ENCODE measurements at regions not wholly inside any gene's neighbourhood (a gene's known extent, or its start where the extent isn't known, plus 50 kb on each side); places are given as distances from the start of the nearest gene placed in this dataset.
"Not testable (repeated sequence)": the region's sequence is repeated elsewhere in the genome, so short reads cannot be mapped to it uniquely, and the experiment has no call there.

DNA sequence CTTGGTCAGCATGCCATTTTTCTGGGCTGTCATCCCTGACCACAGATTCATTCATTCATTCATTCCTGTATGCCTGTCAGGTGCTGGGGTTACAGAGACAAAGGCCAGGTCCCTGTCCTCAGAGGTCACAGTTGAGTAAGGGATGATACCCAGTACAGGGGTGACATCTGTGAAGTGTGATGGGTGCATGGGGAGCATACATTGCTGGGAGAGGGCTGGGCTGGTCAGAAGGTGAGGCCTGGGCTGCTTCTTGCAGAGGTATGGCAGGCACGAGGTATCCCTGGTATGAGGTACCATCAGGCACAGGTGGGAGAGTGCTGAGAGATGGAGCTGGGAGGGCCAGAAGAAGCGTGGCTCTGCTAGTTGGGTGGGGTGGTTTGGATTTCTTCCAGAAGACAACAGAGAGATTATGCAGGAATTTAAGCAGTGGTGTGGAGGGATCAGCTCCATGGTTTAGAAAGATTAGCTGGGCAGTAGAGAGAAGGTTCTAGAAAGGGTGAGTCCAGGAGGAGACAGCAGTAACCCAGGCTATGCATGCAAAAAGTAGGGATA lies 181.9 kb upstream of the HAAO start:
- DNase-seq = no peak

- no peak for DNase-seq
Measured at GRCh38 chr2:42973726-42974125, 181.3 kb upstream of the HAAO start.

DNA sequence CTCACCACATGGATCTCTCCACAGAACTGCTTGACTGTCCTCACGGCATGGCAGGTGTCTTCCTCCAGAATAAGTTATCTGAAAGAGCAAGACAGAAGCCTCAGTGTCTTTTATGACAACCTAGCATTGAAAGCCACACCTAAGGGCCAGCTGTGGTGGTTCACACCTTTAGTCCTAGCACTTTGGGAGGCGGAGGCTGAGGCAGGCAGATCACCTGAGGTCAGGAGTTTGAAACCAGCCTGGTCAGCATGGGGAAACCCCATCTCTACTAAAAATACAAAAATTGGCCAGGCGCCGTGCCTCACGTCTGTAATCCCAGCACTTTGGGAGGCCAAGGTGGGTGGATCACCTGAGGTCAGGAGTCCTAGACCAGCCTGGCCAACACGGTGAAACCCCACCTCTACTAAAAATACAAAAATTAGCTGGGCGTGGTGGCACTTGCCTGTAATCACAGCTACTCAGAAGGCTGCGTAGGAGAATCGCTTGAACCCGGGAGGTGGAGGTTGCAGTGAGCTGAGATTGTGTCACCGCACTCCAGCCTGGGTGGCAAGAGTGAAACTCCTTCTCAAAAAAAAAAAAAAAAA lies 180.6 kb upstream of the HAAO start:
- DNase-seq = not testable (repeated sequence)

DNA sequence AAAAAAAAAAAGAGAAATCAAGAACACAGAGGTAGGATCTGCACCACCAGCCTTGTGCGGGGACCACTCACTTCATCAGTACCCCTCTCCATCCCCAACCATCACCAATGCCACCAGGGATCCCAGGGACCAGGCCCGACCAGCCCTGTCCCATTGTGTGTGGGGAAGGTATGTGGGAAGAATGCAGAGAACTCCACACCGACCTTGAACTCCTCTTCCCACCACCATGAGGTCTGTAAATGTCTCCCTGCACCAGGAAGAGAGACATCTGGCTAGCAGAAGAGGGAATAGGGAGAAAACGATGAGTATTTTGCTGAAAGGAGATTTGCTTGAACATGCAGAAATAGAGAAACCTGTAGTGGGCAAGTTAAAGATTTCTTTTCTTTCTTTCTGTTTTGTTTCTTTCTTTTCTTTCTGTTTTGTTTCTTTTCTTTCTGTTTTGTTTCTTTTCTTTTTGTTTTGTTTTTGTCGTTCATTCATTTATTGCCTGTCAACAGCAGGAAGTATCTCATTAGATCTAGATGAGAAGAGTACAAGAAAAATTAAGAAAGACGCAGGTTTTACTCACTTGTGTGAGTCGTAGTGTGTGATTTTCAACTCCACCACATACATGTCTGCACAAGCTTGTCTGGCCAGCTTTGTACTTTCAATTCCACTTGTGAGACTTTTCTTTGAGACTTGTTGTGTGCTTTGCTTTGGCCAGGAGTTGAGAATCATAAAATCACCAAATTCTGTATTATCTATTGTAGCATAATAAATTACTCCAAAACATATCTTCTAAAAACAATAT lies 179.8 kb upstream of the HAAO start:
- no peak for DNase-seq

DNA sequence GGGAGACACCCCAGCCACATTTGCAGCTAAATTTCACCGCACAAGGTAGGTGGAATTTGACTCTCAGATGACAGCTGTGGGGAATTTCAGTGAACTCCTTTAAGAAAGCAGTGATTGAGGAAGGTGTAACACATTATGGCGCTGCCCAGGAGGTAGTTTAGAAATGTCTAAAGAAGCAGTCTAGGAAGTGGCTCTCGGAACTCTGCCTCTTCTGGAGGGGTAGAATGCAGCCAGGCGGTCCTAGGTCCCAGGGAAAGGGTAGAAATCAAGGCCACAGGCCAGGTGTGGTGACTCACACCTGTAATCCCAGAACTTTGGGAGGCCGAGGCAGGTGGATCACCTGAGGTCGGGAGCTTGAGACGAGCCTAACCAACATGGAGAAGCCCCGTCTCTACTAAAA lies 179.0 kb upstream of the HAAO start:
- no peak for DNase-seq

GRCh38 chr2:42970151-42970550 lies 177.8 kb upstream of the HAAO start:
- DNase-seq = no peak

- no peak for DNase-seq
Measured at GRCh38 chr2:42969231-42970150, 177.1 kb upstream of the HAAO start.

- peak; percentile 97 for DNase-seq
Measured at GRCh38 chr2:42967959-42968674, 175.7 kb upstream of the HAAO start.

DNA sequence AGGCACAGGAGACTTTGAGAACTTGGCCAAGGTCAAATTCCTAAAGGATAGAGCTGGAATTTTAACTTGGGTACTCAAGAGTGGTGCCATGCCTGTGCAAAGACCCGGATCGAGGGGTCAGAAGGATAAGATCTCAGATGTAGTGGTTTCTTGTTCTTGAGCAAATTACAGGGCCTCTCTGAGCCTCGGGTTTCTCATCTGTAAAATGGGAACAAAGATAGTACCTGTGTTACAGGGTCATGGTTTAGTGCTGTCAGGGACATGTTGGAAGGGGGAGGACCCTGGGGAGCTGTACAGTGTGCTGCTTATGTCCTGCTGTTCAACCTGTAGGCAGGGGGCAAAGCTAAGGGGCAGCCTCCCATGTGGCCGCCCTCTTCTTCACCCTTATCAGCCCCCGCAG lies 173.5 kb upstream of the HAAO start:
- DNase-seq = no peak

DNA sequence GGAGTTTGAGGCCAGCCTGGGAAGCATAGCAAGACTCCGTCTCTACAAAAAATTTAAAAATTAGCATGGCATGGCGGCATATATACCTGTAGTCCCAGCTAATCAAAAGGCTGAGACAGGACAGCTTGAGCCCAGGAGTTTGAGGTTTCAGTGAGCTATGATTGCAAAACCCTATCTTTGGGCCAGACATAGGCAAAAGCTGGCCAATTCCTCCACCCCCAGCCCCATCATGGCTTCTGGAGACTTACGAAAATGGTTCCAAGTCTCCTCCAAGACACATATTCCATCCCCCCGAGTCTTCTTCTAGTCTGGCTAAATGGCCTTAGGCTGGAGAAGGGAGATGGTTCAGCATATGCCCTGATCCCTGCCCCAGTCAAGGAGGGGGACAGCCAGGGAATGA lies 172.8 kb upstream of the HAAO start:
- DNase-seq = no peak

- peak; percentile 71 for DNase-seq
Measured at GRCh38 chr2:42964439-42965083, 172.2 kb upstream of the HAAO start.

DNA sequence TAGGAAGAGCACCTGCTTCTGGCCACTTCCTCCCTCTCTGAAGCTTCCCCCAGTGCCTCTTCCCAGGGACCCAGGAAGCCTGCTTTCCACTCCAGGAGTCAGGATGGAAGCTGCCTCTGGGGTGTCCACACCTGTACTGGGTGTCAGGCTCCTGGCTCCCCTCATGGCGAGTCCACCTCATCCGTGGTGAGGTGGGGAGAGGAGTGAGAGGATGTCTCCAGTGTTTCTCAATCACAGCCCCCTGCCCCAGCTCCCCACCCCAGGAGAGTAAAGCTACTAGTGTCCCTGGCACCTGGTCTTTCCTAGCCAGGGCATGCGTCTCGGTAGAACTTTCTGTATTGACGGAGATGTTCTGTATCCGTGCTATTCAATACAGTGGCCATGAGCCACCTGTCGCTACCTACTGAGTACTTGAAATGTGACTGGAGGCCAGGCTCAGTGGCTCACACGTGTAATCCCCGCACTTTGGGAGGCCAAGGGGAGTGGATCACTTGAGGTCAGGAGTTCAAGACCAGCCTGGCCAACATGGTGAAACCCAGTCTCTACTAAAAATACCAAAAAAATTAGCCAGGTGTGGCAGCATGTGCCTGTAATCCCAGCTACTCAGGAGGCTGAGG lies 171.2 kb upstream of the HAAO start:
- DNase-seq = no peak

- peak; percentile 63 for DNase-seq
Measured at GRCh38 chr2:42962508-42962953, 170.1 kb upstream of the HAAO start.

GRCh38 chr2:42961961-42962360 lies 169.6 kb upstream of the HAAO start:
- DNase-seq = no peak

- peak; percentile 87 for DNase-seq
Measured at GRCh38 chr2:42961385-42961811, 169.0 kb upstream of the HAAO start.

- peak; percentile 81 for DNase-seq
Measured at GRCh38 chr2:42960842-42961180, 168.4 kb upstream of the HAAO start.

DNA sequence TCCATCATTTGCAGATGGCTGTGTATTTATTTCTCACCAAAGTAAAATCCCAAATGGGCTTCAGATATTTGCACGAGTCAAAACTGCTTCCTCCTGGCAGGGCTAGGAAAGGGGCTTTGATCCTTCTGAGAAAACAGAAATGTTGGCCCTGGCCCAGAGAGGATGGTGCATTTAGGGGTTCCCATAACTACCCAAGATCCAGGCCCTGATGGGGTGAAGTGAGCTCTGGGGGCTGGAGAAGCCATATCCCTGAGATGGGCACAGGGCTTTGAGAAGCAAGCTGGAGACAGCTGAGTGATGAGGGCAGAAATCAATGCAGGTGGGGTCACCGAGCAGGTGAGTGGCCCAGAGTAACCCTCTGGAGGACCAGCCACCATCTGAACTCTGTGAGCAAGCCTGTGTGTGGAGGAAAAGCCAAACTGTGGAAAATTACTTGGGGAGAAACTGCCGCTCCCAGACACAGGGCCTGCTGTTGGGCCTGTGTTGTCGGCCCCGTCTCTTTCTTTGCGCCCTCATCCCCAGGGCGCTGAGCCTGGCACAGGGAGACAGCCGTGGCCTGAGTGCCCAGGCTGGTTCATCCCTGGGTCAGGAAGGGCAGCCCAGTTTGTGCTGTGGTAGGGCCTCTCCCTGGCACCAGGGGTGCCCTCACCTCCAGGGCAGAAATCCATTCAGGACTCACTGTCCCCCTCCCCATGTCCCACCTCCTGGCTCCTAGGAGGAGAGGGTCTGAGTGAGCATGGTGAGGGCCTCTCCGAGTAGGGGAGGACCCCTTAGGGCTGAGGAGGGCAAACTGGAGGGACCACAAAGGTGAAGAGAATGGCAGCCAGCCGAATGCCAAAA lies 167.8 kb upstream of the HAAO start:
- DNase-seq = no peak

DNA sequence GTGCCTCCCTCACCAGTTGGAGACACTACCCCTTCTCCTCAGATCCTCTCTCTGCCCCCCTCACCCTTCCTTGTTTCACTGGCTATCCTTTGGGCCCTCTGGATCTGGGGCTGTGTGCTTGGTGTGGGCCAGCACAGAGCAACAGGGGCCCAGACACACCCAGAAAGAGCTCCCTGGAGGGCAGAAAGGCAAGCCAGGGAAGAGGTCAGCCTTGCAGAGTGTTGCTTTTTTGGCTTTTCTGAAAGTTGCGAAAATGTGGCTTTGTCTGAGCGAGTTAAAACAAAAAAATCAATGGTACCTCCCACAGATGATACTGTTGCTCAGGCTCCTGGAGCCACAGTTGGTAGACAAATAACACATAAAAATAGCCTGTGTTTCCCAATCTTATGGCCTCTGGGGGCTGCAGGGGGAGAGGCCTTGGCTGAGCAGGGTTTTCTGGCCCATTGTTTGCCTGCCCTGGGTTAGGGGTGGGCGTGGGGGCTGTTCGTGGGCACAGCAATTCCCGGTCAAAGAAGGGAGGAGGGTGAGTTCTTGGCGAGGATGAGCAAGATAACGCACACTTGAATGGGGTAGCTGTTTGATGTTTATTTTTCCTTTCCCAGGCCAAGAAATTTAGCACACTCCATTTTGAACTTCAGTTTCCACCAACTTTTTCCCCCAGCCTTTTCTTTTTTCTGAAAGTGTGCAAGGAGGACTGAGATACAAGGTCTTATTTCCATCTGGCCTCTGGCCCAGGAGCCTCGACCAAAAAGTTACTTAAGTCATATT lies 167.0 kb upstream of the HAAO start:
- DNase-seq = peak; percentile 92

GRCh38 chr2:42958741-42959233 lies 166.4 kb upstream of the HAAO start:
- no peak for DNase-seq

Data from muscle of arm (tissue), 1 donor.